DND-41 (cell line): ENCODE measurements at regions not wholly inside any gene's neighbourhood (a gene's known extent, or its start where the extent isn't known, plus 50 kb on each side); places are given as distances from the start of the nearest gene placed in this dataset.

Experiments
- ATAC-seq: fragments of 200-7000 bp; cut with Tn5 transposase; 3 replicates; pipeline ENCODE4 v1.9.1; 2021; ENCODE audit warnings: low read depth; ENCODE audit not compliant: insufficient read depth
- DNase-seq: peaks from one replicate; pipeline ENCODE4 v3.0.0-alpha.2; 2020
- H2AFZ ChIP-seq: 2 replicates; pipeline ENCODE4 v1.6.0; 2012; ENCODE audit warnings: low read depth, low read length
- H3K27ac ChIP-seq: 2 replicates; pipeline ENCODE4 v1.5.1; 2012; ENCODE audit warnings: low read length, inconsistent platforms
- H3K27me3 ChIP-seq: fragments of 200-600 bp; sonication (generic); 2 replicates; pipeline ENCODE4 v1.6.0; 2012; ENCODE audit warnings: low read length, mild to moderate bottlenecking, inconsistent platforms; ENCODE audit not compliant: insufficient read depth, poor library complexity
- H3K36me3 ChIP-seq: 2 replicates; pipeline ENCODE4 v1.5.1; 2012; ENCODE audit warnings: low read length, inconsistent platforms; ENCODE audit not compliant: insufficient read depth
- H3K4me1 ChIP-seq: 2 replicates; pipeline ENCODE4 v1.5.1; 2012; ENCODE audit warnings: mild to moderate bottlenecking, low read length; ENCODE audit not compliant: insufficient read depth
- H3K4me2 ChIP-seq: 2 replicates; pipeline ENCODE4 v1.6.0; 2012; ENCODE audit warnings: mild to moderate bottlenecking, moderate library complexity, low read length, inconsistent platforms; ENCODE audit not compliant: insufficient read depth
- H3K4me3 ChIP-seq, 2 experiments: fragments of 200-600 bp in 1 of 2; shearing (Covaris generic) in 1 of 2; 2 replicates each; pipeline ENCODE4 v1.5.1; 2012 to 2016; ENCODE audit warnings: inconsistent platforms in 2 of 2, low read length in 2 of 2, mild to moderate bottlenecking in 2 of 2, low read depth in 1 of 2, moderate library complexity in 1 of 2
- H3K79me2 ChIP-seq: 2 replicates; pipeline ENCODE4 v1.6.0; 2012; ENCODE audit warnings: low read length, inconsistent platforms; ENCODE audit not compliant: insufficient read depth
- H3K9ac ChIP-seq: 2 replicates; pipeline ENCODE4 v1.6.0; 2012; ENCODE audit warnings: low read depth, mild to moderate bottlenecking, inconsistent platforms, low read length, moderate library complexity
- H3K9me3 ChIP-seq: 2 replicates; pipeline ENCODE4 v1.5.1; 2012; ENCODE audit warnings: low read length, moderate library complexity, mild to moderate bottlenecking, inconsistent platforms; ENCODE audit not compliant: insufficient read depth, severe bottlenecking
- H4K20me1 ChIP-seq: 2 replicates; pipeline ENCODE4 v1.6.0; 2012; ENCODE audit warnings: low read length; ENCODE audit not compliant: insufficient read depth
- CTCF ChIP-seq: IDR thresholded peaks from 2 replicates; pipeline ENCODE4 v1.5.1; 2012; ENCODE audit warnings: borderline replicate concordance, low read length, moderate library complexity, mild to moderate bottlenecking; ENCODE audit not compliant: poor library complexity, severe bottlenecking; ENCODE audit errors: extremely low read depth
- EZH2 ChIP-seq: IDR thresholded peaks from 3 replicates; pipeline ENCODE4 v1.6.1; 2012; ENCODE audit warnings: borderline replicate concordance, low read depth, mild to moderate bottlenecking, moderate library complexity, low read length, inconsistent platforms; ENCODE audit not compliant: severe bottlenecking

DNA sequence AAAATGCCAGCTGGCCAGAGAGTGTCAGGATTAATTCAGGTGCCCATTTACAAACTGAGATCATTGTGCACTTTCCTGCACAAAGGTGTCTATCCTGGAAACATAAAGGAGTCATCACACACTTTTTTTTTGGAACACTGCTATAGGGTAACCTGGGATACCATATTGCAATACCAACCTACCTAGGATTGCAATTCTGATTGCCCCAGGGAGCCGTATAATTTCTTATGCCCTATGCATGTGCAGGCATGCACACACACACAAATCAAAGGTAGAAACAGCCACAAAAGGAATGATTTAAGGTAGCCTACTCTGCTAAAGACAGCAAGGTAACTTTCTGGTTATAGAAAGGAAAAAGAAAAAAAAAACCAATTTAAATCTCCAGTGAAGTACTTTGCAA lies 285.3 kb upstream of the KITLG start:
- Histone ChIP-seq H3K4me3 (no peak overlapping the region), H2AFZ (no peak overlapping the region), H3K9me3 (no peaks in the 10 kb centered on the region), H3K27ac (no peak overlapping the region), H3K36me3 (no peaks in the 10 kb centered on the region), H3K9ac (no peak overlapping the region), H3K4me2 (no peak overlapping the region), H3K4me1 (no peaks in the 10 kb centered on the region), H3K27me3 (no peaks in the 10 kb centered on the region), H4K20me1 (no peaks in the 10 kb centered on the region), H3K79me2 (no peaks in the 10 kb centered on the region)
- DNase-seq (no peak), ATAC-seq (no peak)
- TF ChIP-seq CTCF (no peak), EZH2 (no peak)

- Histone ChIP-seq H3K4me1 (no peaks in the 10 kb centered on the region), H3K27me3 (no peaks in the 10 kb centered on the region), H3K27ac (no peak overlapping the region), H3K9ac (no peak overlapping the region), H4K20me1 (no peaks in the 10 kb centered on the region), H3K36me3 (no peaks in the 10 kb centered on the region), H3K4me3 (no peak overlapping the region), H2AFZ (no peak overlapping the region), H3K79me2 (no peaks in the 10 kb centered on the region), H3K9me3 (no peaks in the 10 kb centered on the region), H3K4me2 (no peak overlapping the region)
- no peak for ATAC-seq
- no peak for TF ChIP-seq EZH2
- no peak for TF ChIP-seq CTCF
- no peak for DNase-seq
These were observed 280.6 kb upstream of the KITLG start for GRCh38 chr12:88860851-88861250.

DNA sequence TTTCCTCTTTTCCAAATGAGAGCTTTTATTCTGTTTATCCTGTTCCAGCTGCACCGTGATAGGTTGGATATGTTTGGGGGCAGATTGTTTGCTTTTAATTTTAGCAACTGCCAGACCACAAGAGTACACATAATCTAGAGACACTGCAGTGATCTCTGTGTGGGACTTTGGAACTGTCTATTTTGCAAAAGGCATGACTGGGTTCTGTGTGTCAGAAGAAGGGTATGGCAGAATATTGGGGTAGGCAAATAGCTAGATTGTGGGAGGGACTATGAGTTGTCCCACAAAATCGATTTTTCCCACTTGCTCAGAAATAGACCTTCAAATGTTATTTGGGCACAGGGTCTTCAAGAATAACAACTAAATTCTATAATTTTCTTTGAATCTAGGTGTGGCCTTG lies 275.9 kb upstream of the KITLG start:
- no peaks in the 10 kb centered on the region for H3K79me2 ChIP-seq
- no peaks in the 10 kb centered on the region for H3K27me3 ChIP-seq
- no peak overlapping the region for H3K9ac ChIP-seq
- no peak overlapping the region for H3K27ac ChIP-seq
- DNase-seq, result no peak
- H3K4me1 ChIP-seq, result no peaks in the 10 kb centered on the region
- H2AFZ ChIP-seq, result no peak overlapping the region
- H3K36me3 ChIP-seq, result no peaks in the 10 kb centered on the region
- no peak for ATAC-seq
- TF ChIP-seq EZH2 (no peak), CTCF (no peak)
- no peaks in the 10 kb centered on the region for H3K9me3 ChIP-seq
- no peak overlapping the region for H3K4me2 ChIP-seq
- no peaks in the 10 kb centered on the region for H4K20me1 ChIP-seq
- H3K4me3 ChIP-seq, result no peak overlapping the region

GRCh38 chr12:88855301-88855700 lies 275.0 kb upstream of the KITLG start:
- Histone ChIP-seq H3K9me3 (no peaks in the 10 kb centered on the region), H3K9ac (no peak overlapping the region), H3K4me3 (no peak overlapping the region), H3K4me2 (no peak overlapping the region), H3K36me3 (no peaks in the 10 kb centered on the region), H2AFZ (no peak overlapping the region), H3K79me2 (no peaks in the 10 kb centered on the region), H3K27me3 (no peaks in the 10 kb centered on the region), H3K4me1 (no peaks in the 10 kb centered on the region), H3K27ac (no peak overlapping the region), H4K20me1 (no peaks in the 10 kb centered on the region)
- no peak for DNase-seq
- TF ChIP-seq EZH2, result no peak
- no peak for TF ChIP-seq CTCF
- ATAC-seq, result no peak
